ENCODE measurements at regions not wholly inside any gene's neighbourhood (a gene's known extent, or its start where the extent isn't known, plus 50 kb on each side); places are given as distances from the start of the nearest gene placed in this dataset.

GRCh38 chr12:59936534-59936933 is 340.7 kb downstream of the SLC16A7 start:
- H4K20me1 ChIP-seq (ENCODE audit: insufficient read depth): no peaks in the 10 kb centered on the region
- H3K9me3 ChIP-seq (ENCODE audit: control insufficient read depth in 1 of 2, insufficient read depth in 1 of 2, low read depth in 1 of 2, low read length in 2 of 2): no peaks in the 10 kb centered on the region
- no peak overlapping the region for H3K27ac ChIP-seq (ENCODE audit: low read depth, low read length)
- RAD21 ChIA-PET (ENCODE audit: low non-redundant PET in 1 of 2, low total read pairs in 2 of 2, uncharacterized antibody in 2 of 2, unreplicated experiment in 2 of 2): no interaction called here
- H3K27me3 ChIP-seq (ENCODE audit: insufficient read depth, low read length): no peaks in the 10 kb centered on the region
- no peaks in the 10 kb centered on the region for H3K36me3 ChIP-seq (ENCODE audit: control insufficient read depth in 1 of 2, insufficient read depth in 2 of 2, low read length in 2 of 2)
- no peak overlapping the region for H2AFZ ChIP-seq (ENCODE audit: low read depth, low read length, poor library complexity, severe bottlenecking)
- CTCF ChIA-PET: interaction anchor here (0.6 kb wide), 1 partner anchor 341 kb away, joined by 3 read pairs; no protein-coding TSS in a partner anchor
- intact Hi-C loops (cut with micrococcal nuclease): no loop called here
- no peaks in the 10 kb centered on the region for H3K79me2 ChIP-seq (ENCODE audit: insufficient read depth, low read length)
- no peak for DNase-seq (ENCODE audit: low read depth, low spot score)
- no peak overlapping the region for H3K4me3 ChIP-seq (replicated peaks in 1 of 2; ENCODE audit: low read depth in 1 of 2, low read length in 2 of 2)
- no peak overlapping the region for H3K4me2 ChIP-seq (ENCODE audit: low read length)
- no peak for TF ChIP-seq CTCF (IDR thresholded peaks at IDR 0.05 in 2 of 3, conservative IDR thresholded peaks at IDR 0.05 in 1 of 3; ENCODE audit: borderline replicate concordance in 1 of 3, insufficient read depth in 1 of 3, low read depth in 2 of 3, low read length in 2 of 3)
- TF ChIP-seq JUND (IDR thresholded peaks at IDR 0.05): no peak
- no peak for TF ChIP-seq EZH2 (IDR thresholded peaks at IDR 0.05)
- TF ChIP-seq RAD21 (IDR thresholded peaks at IDR 0.05; ENCODE audit: low read depth): no peak
- TF ChIP-seq ZFX (IDR thresholded peaks at IDR 0.05): no peak
- no peak for TF ChIP-seq ZBTB33 (IDR thresholded peaks at IDR 0.05; ENCODE audit: extremely low read depth, insufficient replicate concordance, low read length)
- no peak for TF ChIP-seq SIN3A (IDR thresholded peaks at IDR 0.05; ENCODE audit: low read depth)
- TF ChIP-seq ATF3 (IDR thresholded peaks at IDR 0.05): no peak
- TF ChIP-seq SRF (IDR thresholded peaks at IDR 0.05; ENCODE audit: low read depth): no peak
- TF ChIP-seq POLR2AphosphoS5 (IDR thresholded peaks at IDR 0.05; ENCODE audit: low read depth, low read length): no peak
- TF ChIP-seq CEBPB (IDR thresholded peaks at IDR 0.05; ENCODE audit: low read depth): no peak
- TF ChIP-seq SP1 (IDR thresholded peaks at IDR 0.05; ENCODE audit: low read depth): no peak
- TF ChIP-seq EZH2phosphoT487 (IDR thresholded peaks at IDR 0.05; ENCODE audit: borderline replicate concordance): no peak
- no peak for TF ChIP-seq POLR2A (IDR thresholded peaks at IDR 0.05; ENCODE audit: borderline replicate concordance, extremely low read depth, insufficient read depth, insufficient read length)
- H3K4me1 ChIP-seq (ENCODE audit: control insufficient read depth in 1 of 2, insufficient read depth in 2 of 2, low read length in 2 of 2): no peaks in the 10 kb centered on the region
- no TSS peak for BruUV-seq (replicated peaks)
- POLR2A ChIA-PET: no interaction called here
- H3K9me2 ChIP-seq (ENCODE audit: insufficient read depth): no peaks in the 10 kb centered on the region
- no peak for ATAC-seq
- no peak overlapping the region for H3K9ac ChIP-seq (ENCODE audit: low read length)
